HepG2 (cell line): ENCODE measurements at regions not wholly inside any gene's neighbourhood (a gene's known extent, or its start where the extent isn't known, plus 50 kb on each side); places are given as distances from the start of the nearest gene placed in this dataset.

ENCODE experiments used
- ATAC-seq: fragments of 200-7000 bp; cut with Tn5 transposase; 3 replicates; pipeline ENCODE4 v1.9.1; 2020; ENCODE audit warnings: mild to moderate bottlenecking, moderate library complexity
- BruUV-seq: library from RNA; stranded (reverse); fragments of 400-500 nt; replicated peaks from 2 replicates; lab custom pipeline; 2021; lab: Mats Ljungman, UMichigan
- CTCF ChIA-PET: fragments of 300-600 bp; formaldehyde crosslinking; extraction: SDS; loops from one replicate; lab custom pipeline; 2021; ENCODE audit warnings: low total read pairs, inconsistent platforms, low intra/inter-chr PET ratio; lab: Yijun Ruan, JAX
- POLR2A ChIA-PET: fragments of 350-600 bp; sonication (Branson Sonifier 250); formaldehyde crosslinking; loops from one replicate; lab custom pipeline; 2020; ENCODE audit warnings: antibody characterized with exemption, inconsistent platforms; lab: Yijun Ruan, JAX
- DNase-seq: peaks from one replicate; pipeline ENCODE4 v3.0.0-alpha.2; 2015; ENCODE audit warnings: low spot score
- FAIRE-seq: peaks from 3 replicates; lab custom pipeline; 2011; peaks lifted over from hg19 to GRCh38; lab: Jason Lieb, UNC
- H2AFZ ChIP-seq: one replicate; pipeline ENCODE4 v1.6.1; 2011; ENCODE audit warnings: low read length, inconsistent platforms
- H3K27ac ChIP-seq: fragments of 300-600 bp; 3 replicates; pipeline ENCODE4 v1.8.0; 2011; ENCODE audit warnings: mixed run types, mild to moderate bottlenecking, mixed read lengths, low read length, inconsistent platforms; ENCODE audit not compliant: insufficient read depth; ENCODE audit errors: extremely low read length
- H3K27me3 ChIP-seq, 2 experiments: fragments of 200-600 bp in 1 of 2; 2 replicates in 1 of 2; 3 replicates in 1 of 2; pipeline versions ENCODE4 v1.6.0 to v1.8.0; 2011; ENCODE audit warnings: low read length in 2 of 2, mild to moderate bottlenecking in 2 of 2, moderate library complexity in 2 of 2, inconsistent platforms in 1 of 2; ENCODE audit not compliant: insufficient read depth in 2 of 2, control insufficient read depth in 1 of 2
- H3K36me3 ChIP-seq, 2 experiments: fragments of 200-600 bp in 1 of 2; replicated peaks in 1 of 2; 2 replicates in 1 of 2; 3 replicates in 1 of 2; pipeline versions ENCODE4 v1.5.1 to v1.8.0; 2011; ENCODE audit warnings: low read length in 2 of 2, inconsistent platforms in 1 of 2; ENCODE audit not compliant: insufficient read depth in 2 of 2, control insufficient read depth in 1 of 2
- H3K4me1 ChIP-seq: 2 replicates; pipeline ENCODE4 v1.5.1; 2012; ENCODE audit warnings: low read length, inconsistent platforms; ENCODE audit not compliant: insufficient read depth
- H3K4me2 ChIP-seq: 2 replicates; pipeline ENCODE4 v1.6.0; 2011; ENCODE audit warnings: low read depth, low read length, inconsistent platforms
- H3K4me3 ChIP-seq, 3 experiments: fragments of 200-600 bp in 1 of 3; sonication (generic), shearing (Covaris generic) in 1 of 3; replicated peaks in 1 of 3; 2 replicates each; pipeline ENCODE4 v1.5.1; 2011 to 2016; ENCODE audit warnings: low read length in 3 of 3, inconsistent platforms in 2 of 3, low read depth in 2 of 3, mild to moderate bottlenecking in 2 of 3, control low read depth in 1 of 3, mixed read lengths in 1 of 3; ENCODE audit not compliant: insufficient read depth in 1 of 3
- H3K79me2 ChIP-seq: one replicate; pipeline ENCODE4 v1.6.1; 2011; ENCODE audit warnings: low read length, inconsistent platforms; ENCODE audit not compliant: insufficient read depth
- H3K9ac ChIP-seq: 2 replicates; pipeline ENCODE4 v1.6.0; 2011; ENCODE audit warnings: mild to moderate bottlenecking, low read depth, low read length, inconsistent platforms; ENCODE audit not compliant: insufficient read depth
- H3K9me3 ChIP-seq: 2 replicates; pipeline ENCODE4 v1.5.1; 2012; ENCODE audit warnings: mild to moderate bottlenecking, low read length
- H4K20me1 ChIP-seq: 2 replicates; pipeline ENCODE4 v1.6.0; 2011; ENCODE audit warnings: inconsistent platforms, mild to moderate bottlenecking, low read length, moderate library complexity; ENCODE audit not compliant: insufficient read depth
- MYNN ChIP-seq: sonication (generic); formaldehyde crosslinking; IDR thresholded peaks from 2 replicates; pipeline ENCODE4 v1.4.0; 2020; ENCODE audit warnings: mild to moderate bottlenecking, low read depth, missing genetic modification reagents
- NFYB ChIP-seq: sonication (generic); formaldehyde crosslinking; IDR thresholded peaks from 2 replicates; pipeline ENCODE4 v1.4.0; 2020; ENCODE audit warnings: missing genetic modification reagents
- PAF1 ChIP-seq: IDR thresholded peaks from 2 replicates; pipeline ENCODE4 v1.6.1; 2016; ENCODE audit warnings: missing genetic modification reagents, missing compliant biosample characterization
- ZNF619 ChIP-seq: sonication (generic); formaldehyde crosslinking; IDR thresholded peaks from 2 replicates; pipeline ENCODE4 v1.4.0; 2020; ENCODE audit warnings: mild to moderate bottlenecking, missing genetic modification reagents
- in situ Hi-C: cut with HindIII; loops from 2 replicates; pipeline ENCODE4 v1.10.0; 2017; ENCODE audit warnings: low pct_unique_long_range_greater_than_20kb; ENCODE audit not compliant: extremely low pct_ligation_motif_present
- intact Hi-C: fragments of 100-400 bp; cut with micrococcal nuclease; formaldehyde crosslinking; loops from one replicate; pipeline ENCODE4 v1.10.0; 2022; ENCODE audit not compliant: unreplicated experiment
- TF ChIP-seq, protein P1 (sequence below): sonication (generic); formaldehyde crosslinking; conservative IDR thresholded peaks from 2 replicates; pipeline ENCODE4 v1.8.0; 2022; ENCODE audit warnings: mild to moderate bottlenecking, moderate library complexity, missing genetic modification reagents
- TF ChIP-seq, protein P2 (sequence below): sonication (generic); formaldehyde crosslinking; IDR thresholded peaks from 2 replicates; pipeline ENCODE4 v1.4.0; 2020; ENCODE audit warnings: missing genetic modification reagents
- TF ChIP-seq, protein P3 (sequence below): sonication (generic); formaldehyde crosslinking; IDR thresholded peaks from 2 replicates; pipeline ENCODE4 v1.4.0; 2020; ENCODE audit warnings: missing genetic modification reagents, borderline replicate concordance
- TF ChIP-seq, protein P4 (sequence below): IDR thresholded peaks from 2 replicates; pipeline ENCODE4 v1.6.1; 2016; ENCODE audit warnings: low read depth

GRCh38 chr7:115740043-115740442, 290.5 kb downstream of the TFEC start:
- POLR2A ChIA-PET, result no interaction called here
- H3K27me3 ChIP-seq, result no peaks in the 10 kb centered on the region
- DNase-seq, result no peak
- H3K4me1 ChIP-seq, result no peaks in the 10 kb centered on the region
- H3K4me3 ChIP-seq, result no peak overlapping the region
- no peak for FAIRE-seq
- H3K9ac ChIP-seq, result no peak overlapping the region
- no peaks in the 10 kb centered on the region for H4K20me1 ChIP-seq
- TF ChIP-seq, protein P1, sequence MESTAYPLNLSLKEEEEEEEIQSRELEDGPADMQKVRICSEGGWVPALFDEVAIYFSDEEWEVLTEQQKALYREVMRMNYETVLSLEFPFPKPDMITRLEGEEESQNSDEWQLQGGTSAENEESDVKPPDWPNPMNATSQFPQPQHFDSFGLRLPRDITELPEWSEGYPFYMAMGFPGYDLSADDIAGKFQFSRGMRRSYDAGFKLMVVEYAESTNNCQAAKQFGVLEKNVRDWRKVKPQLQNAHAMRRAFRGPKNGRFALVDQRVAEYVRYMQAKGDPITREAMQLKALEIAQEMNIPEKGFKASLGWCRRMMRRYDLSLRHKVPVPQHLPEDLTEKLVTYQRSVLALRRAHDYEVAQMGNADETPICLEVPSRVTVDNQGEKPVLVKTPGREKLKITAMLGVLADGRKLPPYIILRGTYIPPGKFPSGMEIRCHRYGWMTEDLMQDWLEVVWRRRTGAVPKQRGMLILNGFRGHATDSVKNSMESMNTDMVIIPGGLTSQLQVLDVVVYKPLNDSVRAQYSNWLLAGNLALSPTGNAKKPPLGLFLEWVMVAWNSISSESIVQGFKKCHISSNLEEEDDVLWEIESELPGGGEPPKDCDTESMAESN (CRISPR knock-in tag), result no peak
- TF ChIP-seq PAF1 (CRISPR knock-in tag) (no peak), NFYB (no peak), MYNN (CRISPR knock-in tag) (no peak), ZNF619 (CRISPR knock-in tag) (no peak)
- TF ChIP-seq, protein P2, sequence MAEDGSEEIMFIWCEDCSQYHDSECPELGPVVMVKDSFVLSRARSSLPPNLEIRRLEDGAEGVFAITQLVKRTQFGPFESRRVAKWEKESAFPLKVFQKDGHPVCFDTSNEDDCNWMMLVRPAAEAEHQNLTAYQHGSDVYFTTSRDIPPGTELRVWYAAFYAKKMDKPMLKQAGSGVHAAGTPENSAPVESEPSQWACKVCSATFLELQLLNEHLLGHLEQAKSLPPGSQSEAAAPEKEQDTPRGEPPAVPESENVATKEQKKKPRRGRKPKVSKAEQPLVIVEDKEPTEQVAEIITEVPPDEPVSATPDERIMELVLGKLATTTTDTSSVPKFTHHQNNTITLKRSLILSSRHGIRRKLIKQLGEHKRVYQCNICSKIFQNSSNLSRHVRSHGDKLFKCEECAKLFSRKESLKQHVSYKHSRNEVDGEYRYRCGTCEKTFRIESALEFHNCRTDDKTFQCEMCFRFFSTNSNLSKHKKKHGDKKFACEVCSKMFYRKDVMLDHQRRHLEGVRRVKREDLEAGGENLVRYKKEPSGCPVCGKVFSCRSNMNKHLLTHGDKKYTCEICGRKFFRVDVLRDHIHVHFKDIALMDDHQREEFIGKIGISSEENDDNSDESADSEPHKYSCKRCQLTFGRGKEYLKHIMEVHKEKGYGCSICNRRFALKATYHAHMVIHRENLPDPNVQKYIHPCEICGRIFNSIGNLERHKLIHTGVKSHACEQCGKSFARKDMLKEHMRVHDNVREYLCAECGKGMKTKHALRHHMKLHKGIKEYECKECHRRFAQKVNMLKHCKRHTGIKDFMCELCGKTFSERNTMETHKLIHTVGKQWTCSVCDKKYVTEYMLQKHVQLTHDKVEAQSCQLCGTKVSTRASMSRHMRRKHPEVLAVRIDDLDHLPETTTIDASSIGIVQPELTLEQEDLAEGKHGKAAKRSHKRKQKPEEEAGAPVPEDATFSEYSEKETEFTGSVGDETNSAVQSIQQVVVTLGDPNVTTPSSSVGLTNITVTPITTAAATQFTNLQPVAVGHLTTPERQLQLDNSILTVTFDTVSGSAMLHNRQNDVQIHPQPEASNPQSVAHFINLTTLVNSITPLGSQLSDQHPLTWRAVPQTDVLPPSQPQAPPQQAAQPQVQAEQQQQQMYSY (CRISPR knock-in tag), result no peak
- TF ChIP-seq, protein P3, sequence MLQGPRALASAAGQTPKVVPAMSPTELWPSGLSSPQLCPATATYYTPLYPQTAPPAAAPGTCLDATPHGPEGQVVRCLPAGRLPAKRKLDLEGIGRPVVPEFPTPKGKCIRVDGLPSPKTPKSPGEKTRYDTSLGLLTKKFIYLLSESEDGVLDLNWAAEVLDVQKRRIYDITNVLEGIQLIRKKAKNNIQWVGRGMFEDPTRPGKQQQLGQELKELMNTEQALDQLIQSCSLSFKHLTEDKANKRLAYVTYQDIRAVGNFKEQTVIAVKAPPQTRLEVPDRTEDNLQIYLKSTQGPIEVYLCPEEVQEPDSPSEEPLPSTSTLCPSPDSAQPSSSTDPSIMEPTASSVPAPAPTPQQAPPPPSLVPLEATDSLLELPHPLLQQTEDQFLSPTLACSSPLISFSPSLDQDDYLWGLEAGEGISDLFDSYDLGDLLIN (CRISPR knock-in tag), result no peak
- TF ChIP-seq, protein P4, sequence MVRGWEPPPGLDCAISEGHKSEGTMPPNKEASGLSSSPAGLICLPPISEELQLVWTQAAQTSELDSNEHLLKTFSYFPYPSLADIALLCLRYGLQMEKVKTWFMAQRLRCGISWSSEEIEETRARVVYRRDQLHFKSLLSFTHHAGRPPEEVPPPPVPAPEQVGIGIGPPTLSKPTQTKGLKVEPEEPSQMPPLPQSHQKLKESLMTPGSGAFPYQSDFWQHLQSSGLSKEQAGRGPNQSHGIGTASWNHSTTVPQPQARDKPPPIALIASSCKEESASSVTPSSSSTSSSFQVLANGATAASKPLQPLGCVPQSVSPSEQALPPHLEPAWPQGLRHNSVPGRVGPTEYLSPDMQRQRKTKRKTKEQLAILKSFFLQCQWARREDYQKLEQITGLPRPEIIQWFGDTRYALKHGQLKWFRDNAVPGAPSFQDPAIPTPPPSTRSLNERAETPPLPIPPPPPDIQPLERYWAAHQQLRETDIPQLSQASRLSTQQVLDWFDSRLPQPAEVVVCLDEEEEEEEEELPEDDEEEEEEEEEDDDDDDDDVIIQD (CRISPR knock-in tag), result no peak
- H3K79me2 ChIP-seq, result no peaks in the 10 kb centered on the region
- no peaks in the 10 kb centered on the region for H3K9me3 ChIP-seq
- no peak overlapping the region for H3K4me2 ChIP-seq
- no peak for ATAC-seq
- no peaks in the 10 kb centered on the region for H3K36me3 ChIP-seq
- in situ Hi-C loops (no loop called here), intact Hi-C loops (no loop called here)
- CTCF ChIA-PET, result no interaction called here
- no peak overlapping the region for H2AFZ ChIP-seq
- no TSS peak for BruUV-seq
- no peak overlapping the region for H3K27ac ChIP-seq
